D721Med (cell line): ENCODE measurements at regions not wholly inside any gene's neighbourhood (a gene's known extent, or its start where the extent isn't known, plus 50 kb on each side); places are given as distances from the start of the nearest gene placed in this dataset.
"Not testable (repeated sequence)": the region's sequence is repeated elsewhere in the genome, so short reads cannot be mapped to it uniquely, and the experiment has no call there.

Experiments used
- DNase-seq: peaks from one replicate; pipeline ENCODE4 v3.0.0; 2011; ENCODE audit warnings: low spot score; ENCODE audit not compliant: insufficient read length
- FAIRE-seq: peaks from 2 replicates; lab custom pipeline; 2011; peaks lifted over from hg19 to GRCh38; lab: Jason Lieb, UNC
- CTCF ChIP-seq: IDR thresholded peaks from 2 replicates; pipeline ENCODE4 v1.5.1; 2012; ENCODE audit warnings: mild to moderate bottlenecking, control low read depth; ENCODE audit not compliant: insufficient read depth; ENCODE audit errors: missing control alignments

GRCh38 chr5:30446456-30446855 is 747.0 kb upstream of the CDH6 start:
- FAIRE-seq (no peak), DNase-seq (no peak)
- TF ChIP-seq CTCF = no peak

DNA sequence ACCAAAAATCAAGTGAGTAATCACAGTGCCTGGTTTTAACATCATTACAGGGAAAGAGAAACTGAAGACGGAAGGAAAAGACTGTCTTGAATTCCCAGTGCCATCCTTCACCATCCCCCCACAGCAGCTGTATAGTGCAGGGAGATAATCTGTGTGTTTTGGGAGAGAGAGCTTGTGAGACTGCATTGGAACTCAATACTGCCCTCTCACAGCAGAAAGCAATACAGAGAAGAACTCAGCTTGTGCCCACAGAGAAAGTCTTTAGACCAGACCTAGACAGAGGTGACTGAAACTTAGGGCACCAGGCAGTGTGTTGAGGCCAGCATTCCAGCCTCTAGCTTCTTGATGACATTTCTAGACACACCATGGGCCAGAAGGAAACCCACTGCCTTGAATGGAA is 754.7 kb upstream of the CDH6 start:
- DNase-seq (no peak), FAIRE-seq (no peak)
- TF ChIP-seq CTCF = no peak

- TF ChIP-seq CTCF = no peak
- no peak for FAIRE-seq
- no peak for DNase-seq
Observed at GRCh38 chr5:30436691-30437090, 756.8 kb upstream of the CDH6 start.

DNA sequence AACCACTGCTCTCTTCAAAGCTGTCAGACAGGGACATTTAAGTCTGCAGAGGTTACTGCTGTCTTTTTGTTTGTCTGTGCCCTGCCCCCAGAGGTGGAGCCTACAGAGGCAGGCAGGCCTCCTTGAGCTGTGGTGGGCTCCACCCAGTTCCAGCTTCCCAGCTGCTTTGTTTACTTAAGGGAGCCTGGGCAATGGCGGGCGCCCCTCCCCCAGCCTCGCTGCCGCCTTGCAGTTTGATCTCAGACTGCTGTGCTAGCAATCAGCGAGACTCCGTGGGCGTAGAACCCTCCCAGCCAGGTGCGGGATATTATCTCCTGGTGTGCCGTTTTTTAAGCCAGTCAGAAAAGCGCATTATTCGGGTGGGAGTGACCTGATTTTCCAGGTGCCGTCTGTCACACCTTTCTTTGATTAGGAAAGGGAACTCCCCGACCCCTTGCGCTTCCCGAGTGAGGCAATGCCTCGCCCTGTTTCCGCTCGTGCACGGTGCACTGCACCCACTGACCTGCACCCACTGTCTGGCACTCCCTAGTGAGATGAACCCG is 764.5 kb upstream of the CDH6 start:
- FAIRE-seq, DNase-seq: not testable (repeated sequence)

GRCh38 chr5:30414078-30414477 is 779.4 kb upstream of the CDH6 start:
- no peak for FAIRE-seq
- no peak for DNase-seq
- no peak for TF ChIP-seq CTCF

DNA sequence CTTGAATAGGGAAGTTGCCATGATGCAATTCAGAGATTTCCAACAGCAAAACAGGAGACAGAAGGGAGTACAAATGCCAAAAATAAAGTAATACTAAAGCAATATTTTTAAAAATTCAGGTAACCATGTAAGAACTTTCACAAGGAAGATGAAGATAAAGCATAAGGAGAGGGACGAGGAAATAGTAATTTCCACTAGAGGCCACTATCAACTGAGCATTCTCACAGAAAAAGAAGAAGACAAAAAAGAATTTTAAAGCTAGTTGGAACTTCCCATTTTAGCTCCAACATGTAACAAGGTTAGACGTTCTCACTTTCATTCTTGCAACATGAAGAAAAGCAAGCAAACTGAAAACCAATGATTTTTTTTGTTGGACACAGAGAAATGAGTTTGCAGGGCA is 779.9 kb upstream of the CDH6 start:
- DNase-seq (no peak), FAIRE-seq (no peak)
- TF ChIP-seq CTCF = no peak

DNA sequence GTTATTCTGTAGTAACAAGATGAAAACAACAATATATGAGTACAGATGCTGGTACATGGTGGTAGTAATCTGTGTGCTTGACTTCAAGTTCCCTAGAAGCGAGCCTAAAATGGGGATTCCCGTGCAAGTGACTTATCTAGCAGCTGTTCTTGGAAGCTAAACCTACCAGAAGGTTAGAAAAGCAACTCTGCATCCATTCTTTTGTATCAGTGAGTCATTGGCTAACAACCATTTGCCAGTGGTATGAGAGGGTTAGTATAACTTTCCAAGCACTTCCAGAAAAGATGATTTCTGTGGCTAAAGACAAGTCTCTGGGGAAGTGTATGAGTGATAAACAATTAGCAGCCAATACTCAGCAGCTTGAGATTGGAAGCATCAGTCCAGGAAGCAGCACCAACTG is 787.7 kb upstream of the CDH6 start:
- DNase-seq = no peak
- no peak for TF ChIP-seq CTCF
- no peak for FAIRE-seq
